SHP77 (cell line): ENCODE measurements at regions not wholly inside any gene's neighbourhood (a gene's known extent, or its start where the extent isn't known, plus 50 kb on each side); places are given as distances from the start of the nearest gene placed in this dataset.

Source experiments
- DNase-seq, 2 experiments: peaks; one replicate each; lab custom pipeline; 2025; lab: John Stamatoyannopoulos, UW

DNA sequence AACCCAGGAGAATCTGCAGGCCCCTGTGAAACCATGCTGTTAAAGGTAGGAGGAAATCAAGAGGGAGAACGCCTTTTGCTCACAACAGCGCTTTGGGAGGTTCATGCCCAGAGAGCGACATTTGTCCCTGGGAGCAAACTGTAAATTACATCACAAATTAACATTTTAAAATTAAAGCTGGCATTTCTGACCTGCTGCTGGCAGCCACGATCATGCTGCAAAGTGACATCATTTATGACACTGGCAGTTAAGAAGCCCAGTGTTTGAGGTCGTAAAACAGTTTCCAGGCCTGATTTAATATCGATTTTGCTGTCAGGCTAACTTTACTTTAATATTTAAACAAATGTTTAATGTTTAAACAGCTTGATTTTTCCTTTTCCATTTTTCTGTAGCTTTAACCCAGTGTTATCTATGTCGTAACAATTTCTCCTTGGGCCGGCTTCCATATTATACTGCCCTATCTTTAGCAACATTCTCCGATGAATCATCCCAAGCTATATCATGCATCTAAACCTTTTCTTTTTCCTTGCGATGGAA lies 86.5 kb upstream of the NPVF start:
- peak; percentile 70 to 71 for DNase-seq

DNA sequence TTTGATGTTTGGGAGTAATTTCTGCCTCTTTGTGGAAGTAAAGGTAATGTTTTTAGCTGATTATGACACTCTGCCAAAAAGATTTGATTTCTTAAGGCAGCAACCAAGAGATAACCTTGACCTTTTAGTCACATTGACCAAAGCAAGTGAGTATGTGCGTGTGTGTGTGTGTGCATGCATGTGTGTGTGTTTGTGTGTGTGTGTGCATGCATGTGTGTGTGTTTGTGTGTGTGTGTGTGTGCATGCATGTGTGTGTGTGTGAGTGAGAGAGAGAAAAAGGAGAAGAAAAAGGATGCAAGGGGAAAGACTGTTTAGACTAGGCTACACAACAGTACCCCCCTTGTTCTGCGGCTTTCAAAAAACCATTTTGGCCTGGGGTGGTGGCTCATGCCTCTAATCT lies 88.1 kb upstream of the NPVF start:
- DNase-seq = no peak

DNA sequence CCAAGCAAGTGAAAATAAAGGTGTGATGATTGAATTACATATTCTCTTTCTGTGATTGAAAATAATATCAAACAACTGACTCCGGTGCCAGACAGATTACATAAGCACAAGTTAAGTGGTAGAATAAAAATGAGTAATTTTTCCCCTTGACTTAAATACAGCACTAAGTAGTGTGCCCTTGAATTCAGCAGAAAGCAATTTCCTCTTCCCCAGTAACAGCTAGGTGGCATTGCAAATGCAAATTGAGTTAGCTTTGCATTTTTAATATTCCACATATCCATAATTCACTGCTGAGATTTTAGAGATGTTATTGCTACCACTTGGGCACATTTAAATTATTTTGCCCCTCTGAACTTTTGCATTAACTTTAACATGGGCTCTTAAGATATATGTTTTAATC lies 89.8 kb upstream of the NPVF start:
- no peak for DNase-seq

DNA sequence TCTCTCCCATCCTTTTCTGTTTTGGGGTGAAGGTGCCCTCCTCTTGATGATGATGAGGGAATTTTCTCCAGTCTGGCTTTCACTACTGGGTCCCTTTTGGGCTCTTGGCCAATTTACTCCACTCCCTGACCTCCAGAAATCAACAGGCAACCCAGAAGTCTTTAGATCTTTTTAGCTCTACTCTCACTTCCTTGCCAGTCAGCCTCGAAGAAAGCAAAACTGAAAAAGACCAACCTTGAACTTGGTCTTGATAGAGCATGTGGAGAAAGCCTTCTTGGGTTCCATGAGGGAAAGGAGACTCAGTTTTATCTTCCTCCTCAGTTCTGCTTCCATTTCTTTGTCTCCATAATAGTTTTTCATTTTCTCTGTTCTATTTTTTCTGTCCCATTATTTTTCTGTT lies 91.4 kb upstream of the NPVF start:
- no peak for DNase-seq

DNA sequence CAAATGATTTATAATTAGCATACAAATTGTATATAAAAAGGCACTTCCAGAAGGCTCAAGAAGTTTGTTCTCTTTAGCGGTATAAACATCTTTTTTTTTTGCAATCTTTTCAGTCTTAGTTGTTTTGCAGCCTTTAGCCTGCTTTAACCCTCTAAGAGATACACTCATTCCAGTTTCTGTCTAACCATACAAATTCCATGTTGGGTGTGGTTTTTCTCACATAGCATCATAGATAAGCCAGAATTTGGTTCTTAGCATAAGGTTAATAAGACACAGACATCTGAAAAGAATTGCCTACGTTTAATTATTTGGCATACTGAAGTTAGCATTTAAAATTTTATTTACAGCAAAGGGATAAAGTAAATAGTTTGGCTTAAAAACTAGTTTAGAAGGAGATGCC lies 92.5 kb upstream of the NPVF start:
- no peak for DNase-seq

DNA sequence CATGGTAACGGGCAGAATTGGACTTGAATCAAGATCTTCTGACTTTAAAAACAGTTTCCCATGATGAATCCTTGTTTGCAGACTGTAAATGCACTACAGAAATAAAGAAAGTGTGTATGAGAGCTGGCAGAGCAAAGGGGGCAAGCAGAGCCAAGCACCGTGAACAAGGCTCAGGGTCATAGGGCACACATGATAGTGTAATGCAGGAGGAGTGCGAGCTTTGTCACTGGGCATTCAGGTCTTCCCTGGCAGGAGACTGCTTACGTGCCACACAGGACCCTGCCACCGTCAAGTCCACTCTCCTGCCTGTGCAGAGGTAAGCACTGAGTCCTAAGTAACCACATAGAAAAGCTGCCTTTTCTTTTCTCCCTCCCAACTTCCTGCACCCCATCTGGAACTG lies 93.1 kb upstream of the NPVF start:
- no peak for DNase-seq

DNA sequence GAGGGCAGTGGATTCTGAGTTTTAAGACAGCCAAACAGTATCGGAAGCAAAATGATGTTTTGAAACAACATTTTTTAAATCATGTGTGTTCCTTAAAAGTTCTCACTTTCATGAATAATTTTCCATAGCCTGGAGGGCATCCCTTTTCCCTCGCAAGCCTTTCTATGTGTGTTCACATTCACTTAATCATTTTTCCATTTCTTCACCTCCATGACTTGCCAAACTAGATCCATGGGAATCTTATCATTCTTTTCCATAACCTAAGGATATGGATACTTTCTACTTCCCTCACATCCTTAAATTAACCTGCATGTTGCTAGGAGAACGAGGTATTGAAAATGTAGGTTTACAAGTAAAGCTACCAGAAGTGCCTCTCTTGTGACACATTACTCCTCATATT lies 94.2 kb upstream of the NPVF start:
- no peak for DNase-seq

DNA sequence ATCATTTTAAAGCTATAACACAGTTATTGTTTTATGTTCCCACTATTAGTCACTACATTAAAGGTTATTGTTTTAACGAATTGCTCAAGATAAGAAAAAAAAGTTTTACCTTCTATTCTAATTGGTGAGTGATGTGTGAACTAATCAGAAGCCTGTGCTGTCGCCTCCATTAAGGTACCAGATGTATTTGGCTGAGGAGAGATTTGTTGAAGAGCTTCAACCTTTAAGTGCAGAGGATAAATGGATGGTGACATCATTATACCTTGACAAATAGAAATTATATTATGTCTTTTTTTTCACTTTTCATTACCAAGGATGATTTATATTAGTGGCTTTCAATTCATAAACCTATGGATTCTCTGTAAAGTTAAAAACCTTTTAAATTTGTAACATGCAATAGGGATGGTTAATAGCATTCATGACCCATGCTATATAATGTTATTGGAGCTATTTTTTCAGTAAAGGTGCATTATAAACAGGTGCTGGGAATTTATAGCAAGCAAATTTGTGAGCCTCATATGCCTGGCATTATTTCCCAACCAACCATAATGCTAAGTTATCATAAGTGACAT lies 97.0 kb upstream of the NPVF start:
- DNase-seq = no peak

DNA sequence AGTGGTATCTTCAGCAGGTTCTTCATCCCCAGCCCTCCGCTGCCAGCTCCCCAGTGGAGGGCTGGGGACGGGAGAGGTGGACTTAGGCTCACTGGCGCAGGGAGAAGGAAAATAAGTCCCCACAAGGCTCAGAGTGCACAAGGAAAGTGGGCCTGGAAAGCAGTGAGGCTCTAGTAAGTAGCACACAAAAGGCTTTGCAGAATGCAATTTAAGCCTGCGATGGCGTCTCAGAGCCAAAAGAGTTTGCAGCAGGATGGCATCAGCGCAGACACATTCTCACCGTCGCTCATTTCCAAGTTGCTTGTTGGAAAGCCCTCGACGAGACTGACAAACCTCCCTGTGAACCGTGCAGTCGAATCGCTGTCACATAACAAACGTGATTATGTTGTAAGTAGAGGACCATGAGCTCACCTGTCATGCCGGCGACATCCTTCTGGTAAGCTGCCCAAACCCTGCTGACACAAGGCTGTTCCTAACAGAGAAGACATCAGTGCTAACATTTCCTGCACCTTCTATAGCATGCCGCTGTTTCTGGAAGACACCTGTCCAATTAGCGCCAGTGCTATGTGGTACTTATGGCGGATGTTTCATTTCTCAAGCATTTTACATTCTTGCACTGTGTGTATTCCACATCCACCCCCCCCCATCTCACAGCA lies 98.3 kb upstream of the NPVF start:
- DNase-seq = no peak

DNA sequence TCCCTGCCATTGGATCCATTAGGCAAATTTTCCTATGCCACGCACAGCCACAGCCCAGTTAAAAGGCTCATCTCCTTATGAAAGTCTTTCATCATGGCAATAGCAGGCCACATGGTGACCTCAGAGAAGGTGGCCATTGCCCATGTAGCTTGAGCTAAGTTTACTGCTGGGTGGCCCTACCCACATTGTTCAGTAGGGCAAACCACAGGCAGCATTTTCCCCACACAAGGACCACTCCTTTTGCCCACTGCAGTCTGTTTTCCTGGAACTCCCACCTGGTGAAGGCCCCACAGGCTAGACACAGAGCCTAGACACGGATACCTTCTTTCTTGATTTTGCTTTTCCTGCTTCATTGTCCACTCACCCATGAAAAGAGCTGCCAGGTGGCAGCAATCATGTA lies 101.5 kb upstream of the NPVF start:
- DNase-seq = peak; percentile 29 to 47

DNA sequence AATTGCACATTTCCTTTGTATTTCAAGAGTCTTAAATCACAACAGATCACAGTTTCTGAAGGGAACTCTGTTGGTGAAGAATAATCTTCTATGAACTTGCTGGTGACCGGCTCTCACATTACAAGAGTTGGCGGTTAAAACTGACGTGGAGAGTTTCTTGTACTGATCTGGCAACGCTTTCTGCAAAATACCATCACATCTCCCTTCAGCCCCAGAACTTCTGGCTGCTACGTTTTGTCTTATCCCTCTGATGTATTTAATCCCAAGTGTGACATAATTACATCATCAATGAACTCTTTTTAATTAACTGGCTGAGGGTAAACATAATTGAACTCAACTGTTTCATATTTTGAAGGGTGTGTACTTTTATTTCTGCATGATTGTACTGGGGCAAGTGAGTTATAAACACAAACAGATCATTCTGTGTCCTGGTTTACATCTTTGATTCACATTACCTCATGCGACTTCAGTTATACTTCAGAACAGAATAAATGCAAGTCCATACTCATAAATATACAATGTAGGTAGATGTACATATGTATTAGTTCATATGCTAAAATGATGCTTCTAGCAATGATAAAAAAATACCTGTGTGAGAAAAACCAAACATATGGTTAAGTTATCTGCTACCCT lies 105.1 kb upstream of the NPVF start:
- DNase-seq = no peak

DNA sequence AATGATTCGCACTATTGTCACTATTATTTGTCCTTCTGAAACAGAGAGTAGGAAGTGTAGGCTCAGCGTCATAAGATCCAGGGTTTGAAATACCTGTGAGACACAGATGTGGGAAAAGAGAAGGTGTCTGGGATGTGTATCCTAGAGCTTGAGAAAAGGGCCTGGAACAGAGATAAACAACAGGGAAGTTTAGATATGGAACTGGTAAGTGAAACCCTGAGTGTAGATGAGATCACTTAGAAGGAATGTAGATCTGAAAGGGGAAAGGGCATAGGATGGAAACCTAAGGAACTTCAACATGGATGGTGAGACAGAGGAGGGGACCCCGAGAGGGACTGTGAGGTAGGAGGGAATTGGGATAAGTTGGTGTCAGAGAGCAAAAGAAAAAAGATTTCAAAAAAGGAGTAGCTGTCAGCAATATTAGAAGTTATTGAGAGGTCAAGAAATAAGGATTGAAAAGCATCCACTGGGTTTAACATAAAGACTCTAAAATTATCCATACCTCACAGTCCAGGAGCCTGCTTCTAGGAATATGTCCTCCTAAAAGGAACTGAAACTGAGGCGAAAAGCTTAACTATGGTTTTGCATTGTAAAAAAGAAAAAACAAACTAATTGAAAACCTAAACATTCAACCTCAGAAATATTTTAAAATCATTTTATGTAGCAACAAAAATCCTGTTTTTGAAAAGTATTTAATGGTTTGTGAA lies 119.2 kb upstream of the NPVF start:
- DNase-seq = no peak

DNA sequence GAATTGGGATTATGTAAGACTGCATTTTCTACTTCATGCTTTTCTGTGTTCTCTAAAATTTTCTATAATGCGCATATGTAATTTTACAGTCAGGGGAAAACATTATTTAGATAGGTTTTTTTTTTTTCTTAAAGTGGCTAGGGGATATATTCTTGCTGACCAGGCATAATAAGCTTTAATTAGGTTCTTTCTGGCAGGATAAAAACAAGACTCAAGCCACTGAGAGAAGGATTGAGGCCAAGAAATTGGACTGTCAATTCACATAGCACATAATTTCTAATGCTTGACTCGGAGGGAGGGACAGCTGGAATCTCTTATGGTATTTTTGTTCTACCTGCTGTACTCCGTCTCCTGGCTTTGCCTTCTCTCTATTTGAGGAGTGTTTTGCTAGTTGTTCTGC lies 119.8 kb upstream of the NPVF start:
- no peak for DNase-seq

DNA sequence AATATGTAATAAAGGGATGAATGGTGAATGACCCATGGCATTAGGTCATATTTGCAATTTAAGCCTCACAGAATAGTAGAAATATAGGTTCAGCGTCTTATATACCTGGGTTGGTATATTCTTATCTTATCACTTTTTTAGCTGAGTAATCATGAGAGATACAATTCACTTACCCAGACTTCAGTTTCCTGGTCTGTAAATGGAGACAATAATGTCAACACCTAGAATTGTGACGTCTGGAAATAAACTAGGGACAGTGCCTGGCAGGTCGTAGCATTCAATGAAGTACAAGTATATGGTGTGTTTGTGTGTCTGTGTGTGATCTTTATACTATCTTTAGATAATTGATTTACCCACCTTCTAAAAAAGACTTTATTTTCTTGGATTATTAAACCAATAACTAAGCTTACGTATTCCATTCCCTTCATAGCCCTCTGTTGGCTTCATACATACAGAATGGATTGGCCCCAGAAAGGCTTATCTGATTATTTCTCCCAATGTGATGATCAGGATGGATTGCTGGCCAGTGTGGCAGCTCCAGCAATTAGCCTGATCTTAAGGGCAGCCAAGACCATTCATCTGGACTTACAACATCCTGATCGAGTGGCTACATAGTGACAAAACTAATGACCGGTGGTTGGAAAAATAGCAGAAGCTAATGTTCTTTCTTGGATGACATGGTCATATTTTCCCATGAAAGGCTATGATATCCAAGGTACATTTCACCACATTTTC lies 121.2 kb upstream of the NPVF start:
- DNase-seq = no peak

DNA sequence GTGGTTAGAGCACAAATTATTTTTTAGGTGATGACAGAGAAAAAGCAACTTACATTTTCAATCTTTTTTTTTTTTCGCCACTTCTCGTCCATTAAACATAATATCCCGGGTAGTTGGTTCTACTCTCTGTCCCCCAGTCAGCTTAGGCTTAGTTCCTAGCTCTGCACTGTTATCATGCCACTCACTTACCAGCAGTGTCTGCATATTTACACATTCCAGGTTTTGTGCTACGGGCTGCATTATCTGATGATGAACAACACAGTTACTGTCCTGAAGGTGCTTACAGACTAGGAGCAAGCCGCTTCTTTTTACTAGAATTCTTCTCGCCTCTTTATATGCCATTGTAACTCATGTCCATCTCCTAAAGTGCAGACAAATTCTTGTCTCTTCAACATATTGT lies 121.8 kb upstream of the NPVF start:
- no peak for DNase-seq

DNA sequence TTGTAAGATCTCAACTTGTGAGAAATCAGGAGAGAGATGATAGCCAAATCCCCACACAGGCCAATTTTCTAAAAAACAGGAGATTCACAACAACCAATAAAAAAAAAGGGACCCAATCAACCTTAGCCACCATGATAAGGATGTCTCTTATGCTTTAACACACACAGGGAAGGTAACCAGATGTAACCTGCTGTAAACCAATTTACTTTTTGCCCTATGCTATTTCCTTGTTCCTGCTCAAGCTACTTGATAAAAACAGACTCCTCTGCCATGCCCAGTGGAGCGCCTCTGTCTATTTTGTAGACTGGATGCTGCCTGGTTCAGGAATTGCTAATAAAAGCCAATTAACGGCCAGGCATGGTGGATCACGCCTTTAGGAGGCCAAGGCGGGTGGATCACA lies 123.5 kb upstream of the NPVF start:
- no peak for DNase-seq

DNA sequence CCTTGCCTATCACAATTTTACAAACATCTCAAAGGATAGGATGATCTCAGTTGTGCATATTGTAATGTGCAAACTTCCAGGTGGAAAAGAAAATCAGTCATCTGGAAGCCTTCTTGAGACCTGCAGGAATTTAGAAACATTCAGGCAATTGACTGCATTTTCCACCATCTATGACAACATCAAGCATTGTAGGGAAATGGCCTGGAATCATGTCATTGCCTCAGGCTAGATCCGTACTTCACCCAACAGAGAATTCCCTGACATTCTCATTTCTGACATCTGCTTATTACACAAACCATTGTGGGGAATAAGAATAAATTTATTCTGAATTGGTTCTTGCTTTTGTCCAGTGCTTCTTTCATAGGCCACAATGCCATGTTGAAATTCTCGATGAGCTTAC lies 124.9 kb upstream of the NPVF start:
- DNase-seq = no peak

DNA sequence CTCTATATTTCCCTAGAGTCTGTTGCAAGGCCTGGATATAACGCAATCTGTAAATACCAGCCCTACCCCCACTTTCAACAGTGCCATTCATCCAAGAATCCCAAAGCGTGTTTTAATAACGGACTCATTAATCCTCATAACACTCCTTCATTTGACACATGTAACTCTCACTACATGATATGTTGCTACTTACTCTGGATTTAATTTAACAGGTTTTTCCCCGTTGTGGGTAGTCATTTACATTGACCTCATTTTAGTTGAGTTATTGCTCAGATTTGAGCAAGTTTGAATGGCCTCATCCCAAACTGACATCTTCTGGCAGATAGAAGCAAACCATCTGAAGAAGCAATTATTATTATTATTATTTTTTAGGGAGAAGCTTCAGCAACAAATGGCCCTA lies 125.4 kb upstream of the NPVF start:
- no peak for DNase-seq

DNA sequence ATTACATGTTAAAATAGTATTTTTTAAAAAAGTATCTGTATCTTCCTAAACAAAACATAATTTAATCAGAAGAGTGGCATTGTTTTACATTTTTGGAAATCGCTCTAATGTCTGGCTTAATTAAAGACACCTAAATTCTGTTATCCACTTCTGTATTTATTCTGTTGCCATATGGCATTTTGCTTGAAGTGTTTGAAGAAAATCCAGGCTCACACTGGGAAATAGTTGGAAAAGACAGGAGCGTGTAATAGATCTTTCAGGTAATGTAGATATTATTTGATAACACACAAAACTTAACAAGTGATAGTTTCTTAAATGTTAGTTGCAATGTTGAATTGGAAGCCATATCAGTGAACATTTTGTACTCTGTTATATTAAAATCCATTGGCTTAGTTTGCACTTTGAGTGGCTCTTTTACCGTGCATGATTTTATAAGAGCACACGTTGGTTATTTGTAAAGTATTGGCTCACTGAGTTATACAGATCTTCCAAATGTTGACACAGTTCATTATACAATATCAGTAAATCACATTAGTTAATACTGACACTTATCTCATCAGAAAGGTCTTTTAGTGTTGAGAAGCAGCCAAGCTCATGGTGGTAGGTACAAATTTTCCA lies 128.4 kb upstream of the NPVF start:
- DNase-seq = no peak

DNA sequence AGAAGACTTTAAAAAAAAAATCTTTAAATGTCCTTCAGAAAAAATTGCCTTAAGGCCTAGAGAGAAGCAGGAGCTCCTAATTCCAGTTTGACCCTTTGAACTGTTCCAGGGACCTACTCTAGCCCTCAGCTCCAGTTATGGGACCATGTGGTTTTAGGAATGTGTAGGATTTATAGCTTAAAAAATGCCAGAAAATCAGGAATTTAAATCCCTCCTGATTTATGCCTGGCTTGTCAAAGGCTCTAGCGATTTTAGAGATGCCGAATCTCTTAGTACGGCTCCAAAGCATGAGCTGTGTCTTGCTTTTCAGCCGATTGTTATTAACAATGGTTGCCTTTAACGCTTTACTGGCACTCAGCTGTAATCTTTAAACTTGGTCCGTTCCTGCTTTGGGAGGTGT lies 130.6 kb upstream of the NPVF start:
- DNase-seq = peak in 1 of 2 experiments; percentile 18

DNA sequence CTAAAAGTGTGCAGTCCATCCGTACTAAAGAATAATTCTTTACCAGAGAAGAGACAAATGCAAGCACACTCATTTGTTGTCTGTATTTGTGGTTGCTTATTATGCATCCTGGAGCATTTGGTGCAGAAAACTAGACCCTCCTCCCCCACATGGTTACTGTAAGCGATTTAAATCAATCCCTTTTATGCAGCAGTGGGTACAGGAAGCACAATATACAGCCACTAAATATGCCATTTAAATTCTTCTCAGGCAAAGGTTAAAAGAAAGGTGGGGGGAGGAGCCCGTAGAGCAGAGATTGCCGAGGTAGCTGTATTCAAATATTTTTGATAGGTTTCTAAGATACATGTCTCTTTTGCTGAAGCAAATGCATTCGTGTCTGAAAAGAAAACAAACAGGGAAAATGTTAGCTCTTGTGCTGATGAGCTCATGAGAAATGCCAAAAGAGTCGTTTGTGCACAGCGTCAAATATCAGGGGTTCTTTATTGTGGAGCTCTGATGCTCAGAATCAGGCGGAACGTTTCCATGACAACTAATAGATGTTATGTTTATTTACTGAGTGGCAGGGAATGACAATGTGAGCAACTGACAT lies 131.3 kb upstream of the NPVF start:
- DNase-seq = peak; percentile 89 to 90
